GM23338 (cell line): ENCODE measurements at regions not wholly inside any gene's neighbourhood (a gene's known extent, or its start where the extent isn't known, plus 50 kb on each side); places are given as distances from the start of the nearest gene placed in this dataset.

Source experiments
- CREB1 ChIP-seq: fragments of 250-450 bp; sonication (Bioruptor Pico); IDR thresholded peaks from 2 replicates; pipeline ENCODE4 v1.5.0; 2020; ENCODE audit warnings: low read depth, mild to moderate bottlenecking, moderate library complexity
- CTCF ChIP-seq, 2 experiments: fragments of 200-600 bp in 1 of 2; sonication (generic) in 1 of 2; conservative IDR thresholded peaks; 2 replicates each; pipeline versions ENCODE4 v1.5.1 to v1.6.1; 2016 to 2017; ENCODE audit warnings: antibody characterized with exemption in 2 of 2, low read depth in 2 of 2, mild to moderate bottlenecking in 2 of 2, moderate library complexity in 1 of 2
- EZH2 ChIP-seq: fragments of 200-600 bp; sonication (generic); IDR thresholded peaks from one replicate; pipeline ENCODE4 v1.8.0; 2017; ENCODE audit warnings: antibody characterized with exemption, mild to moderate bottlenecking, low read depth; ENCODE audit not compliant: unreplicated experiment
- EZH2phosphoT487 ChIP-seq: fragments of 200-600 bp; sonication (generic); IDR thresholded peaks from one replicate; pipeline ENCODE4 v1.8.1; 2018; ENCODE audit warnings: antibody characterized with exemption; ENCODE audit not compliant: unreplicated experiment
- JUNB ChIP-seq: IDR thresholded peaks from one replicate; pipeline ENCODE4 v1.6.1; 2016; ENCODE audit warnings: antibody characterized with exemption; ENCODE audit not compliant: unreplicated experiment
- NANOG ChIP-seq: IDR thresholded peaks from 2 replicates; pipeline ENCODE4 v1.6.1; 2016; ENCODE audit warnings: antibody characterized with exemption, borderline replicate concordance
- POLR2AphosphoS5 ChIP-seq: IDR thresholded peaks from 2 replicates; pipeline ENCODE4 v1.6.1; 2016; ENCODE audit warnings: antibody characterized with exemption, low read depth
- STAT1 ChIP-seq: IDR thresholded peaks from one replicate; pipeline ENCODE4 v1.6.1; 2016; ENCODE audit warnings: antibody characterized with exemption; ENCODE audit not compliant: unreplicated experiment
- ZNF114 ChIP-seq: fragments of 250-450 bp; sonication (Bioruptor Pico); IDR thresholded peaks from 2 replicates; pipeline ENCODE4 v1.5.0; 2020; ENCODE audit warnings: mild to moderate bottlenecking, moderate library complexity
- ZNF331 ChIP-seq: fragments of 250-450 bp; sonication (Bioruptor Pico); IDR thresholded peaks from 2 replicates; pipeline ENCODE4 v1.5.0; 2020; ENCODE audit warnings: low read depth, mild to moderate bottlenecking, moderate library complexity
- ZNF462 ChIP-seq: fragments of 250-450 bp; sonication (Bioruptor Pico); IDR thresholded peaks from 2 replicates; pipeline ENCODE4 v1.5.0; 2020; ENCODE audit warnings: mild to moderate bottlenecking, moderate library complexity
- TF ChIP-seq, protein P1 (sequence below): IDR thresholded peaks from one replicate; pipeline ENCODE4 v1.6.1; 2018; ENCODE audit warnings: antibody characterized with exemption; ENCODE audit not compliant: unreplicated experiment
- TF ChIP-seq, protein P2 (sequence below): IDR thresholded peaks from 2 replicates; pipeline ENCODE4 v1.6.1; 2016; ENCODE audit warnings: antibody characterized with exemption

GRCh38 chr3:150081084-150081483 lies 110.4 kb upstream of the PFN2 start:
- TF ChIP-seq, protein P1, sequence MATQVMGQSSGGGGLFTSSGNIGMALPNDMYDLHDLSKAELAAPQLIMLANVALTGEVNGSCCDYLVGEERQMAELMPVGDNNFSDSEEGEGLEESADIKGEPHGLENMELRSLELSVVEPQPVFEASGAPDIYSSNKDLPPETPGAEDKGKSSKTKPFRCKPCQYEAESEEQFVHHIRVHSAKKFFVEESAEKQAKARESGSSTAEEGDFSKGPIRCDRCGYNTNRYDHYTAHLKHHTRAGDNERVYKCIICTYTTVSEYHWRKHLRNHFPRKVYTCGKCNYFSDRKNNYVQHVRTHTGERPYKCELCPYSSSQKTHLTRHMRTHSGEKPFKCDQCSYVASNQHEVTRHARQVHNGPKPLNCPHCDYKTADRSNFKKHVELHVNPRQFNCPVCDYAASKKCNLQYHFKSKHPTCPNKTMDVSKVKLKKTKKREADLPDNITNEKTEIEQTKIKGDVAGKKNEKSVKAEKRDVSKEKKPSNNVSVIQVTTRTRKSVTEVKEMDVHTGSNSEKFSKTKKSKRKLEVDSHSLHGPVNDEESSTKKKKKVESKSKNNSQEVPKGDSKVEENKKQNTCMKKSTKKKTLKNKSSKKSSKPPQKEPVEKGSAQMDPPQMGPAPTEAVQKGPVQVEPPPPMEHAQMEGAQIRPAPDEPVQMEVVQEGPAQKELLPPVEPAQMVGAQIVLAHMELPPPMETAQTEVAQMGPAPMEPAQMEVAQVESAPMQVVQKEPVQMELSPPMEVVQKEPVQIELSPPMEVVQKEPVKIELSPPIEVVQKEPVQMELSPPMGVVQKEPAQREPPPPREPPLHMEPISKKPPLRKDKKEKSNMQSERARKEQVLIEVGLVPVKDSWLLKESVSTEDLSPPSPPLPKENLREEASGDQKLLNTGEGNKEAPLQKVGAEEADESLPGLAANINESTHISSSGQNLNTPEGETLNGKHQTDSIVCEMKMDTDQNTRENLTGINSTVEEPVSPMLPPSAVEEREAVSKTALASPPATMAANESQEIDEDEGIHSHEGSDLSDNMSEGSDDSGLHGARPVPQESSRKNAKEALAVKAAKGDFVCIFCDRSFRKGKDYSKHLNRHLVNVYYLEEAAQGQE = no peak
- TF ChIP-seq CTCF (conservative IDR thresholded peaks at IDR 0.05; ENCODE audit: low read depth in 2 of 2) (no peak), EZH2 (no peak), POLR2AphosphoS5 (no peak), NANOG (no peak), STAT1 (no peak), EZH2phosphoT487 (no peak), CREB1 (CRISPR knock-in tag) (no peak), JUNB (no peak), ZNF462 (CRISPR knock-in tag) (no peak), ZNF114 (CRISPR knock-in tag) (no peak), ZNF331 (no peak)
- TF ChIP-seq, protein P2, sequence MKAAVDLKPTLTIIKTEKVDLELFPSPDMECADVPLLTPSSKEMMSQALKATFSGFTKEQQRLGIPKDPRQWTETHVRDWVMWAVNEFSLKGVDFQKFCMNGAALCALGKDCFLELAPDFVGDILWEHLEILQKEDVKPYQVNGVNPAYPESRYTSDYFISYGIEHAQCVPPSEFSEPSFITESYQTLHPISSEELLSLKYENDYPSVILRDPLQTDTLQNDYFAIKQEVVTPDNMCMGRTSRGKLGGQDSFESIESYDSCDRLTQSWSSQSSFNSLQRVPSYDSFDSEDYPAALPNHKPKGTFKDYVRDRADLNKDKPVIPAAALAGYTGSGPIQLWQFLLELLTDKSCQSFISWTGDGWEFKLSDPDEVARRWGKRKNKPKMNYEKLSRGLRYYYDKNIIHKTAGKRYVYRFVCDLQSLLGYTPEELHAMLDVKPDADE = no peak
